SIG-M5 treated with dmso at 0.1 percent for 504 hours (cell line): ENCODE measurements at regions not wholly inside any gene's neighbourhood (a gene's known extent, or its start where the extent isn't known, plus 50 kb on each side); places are given as distances from the start of the nearest gene placed in this dataset.

Experiments used
- DNase-seq: peaks from one replicate; lab custom pipeline; 2025; ENCODE audit not compliant: unreplicated experiment; lab: John Stamatoyannopoulos, UW

- no peak for DNase-seq
Measured at GRCh38 chr16:6861135-6861814, 471.4 kb upstream of the RBFOX1 start.

- no peak for DNase-seq
Measured at GRCh38 chr16:6857575-6857974, 475.1 kb upstream of the RBFOX1 start.

- no peak for DNase-seq
Measured at GRCh38 chr16:6856578-6856977, 476.1 kb upstream of the RBFOX1 start.

- no peak for DNase-seq
Measured at GRCh38 chr16:6853565-6853964, 479.1 kb upstream of the RBFOX1 start.

- no peak for DNase-seq
Measured at GRCh38 chr16:6852643-6853225, 479.9 kb upstream of the RBFOX1 start.

- DNase-seq, result no peak
Measured at GRCh38 chr16:6846452-6846851, 486.2 kb upstream of the RBFOX1 start.

GRCh38 chr16:6841392-6841791 lies 491.3 kb upstream of the RBFOX1 start:
- DNase-seq, result no peak

- no peak for DNase-seq
Measured at GRCh38 chr16:6837722-6838121, 494.9 kb upstream of the RBFOX1 start.

GRCh38 chr16:6836766-6837165 lies 495.9 kb upstream of the RBFOX1 start:
- no peak for DNase-seq

- no peak for DNase-seq
Measured at GRCh38 chr16:6835941-6836340, 496.7 kb upstream of the RBFOX1 start.

- DNase-seq, result no peak
Measured at GRCh38 chr16:6835516-6835915, 497.1 kb upstream of the RBFOX1 start.

GRCh38 chr16:6828690-6829089 lies 504.0 kb upstream of the RBFOX1 start:
- DNase-seq, result no peak

- no peak for DNase-seq
Measured at GRCh38 chr16:6827931-6828330, 504.7 kb upstream of the RBFOX1 start.

- DNase-seq, result no peak
Measured at GRCh38 chr16:6827267-6827666, 505.4 kb upstream of the RBFOX1 start.

GRCh38 chr16:6822041-6822440 lies 510.6 kb upstream of the RBFOX1 start:
- no peak for DNase-seq

- no peak for DNase-seq
Measured at GRCh38 chr16:6804461-6804860, 528.2 kb upstream of the RBFOX1 start.

GRCh38 chr16:6803176-6803575 lies 529.5 kb upstream of the RBFOX1 start:
- no peak for DNase-seq

GRCh38 chr16:6797223-6797622 lies 535.4 kb upstream of the RBFOX1 start:
- DNase-seq, result no peak

GRCh38 chr16:6777624-6778023 lies 555.0 kb upstream of the RBFOX1 start:
- DNase-seq, result no peak

- no peak for DNase-seq
Measured at GRCh38 chr16:6775712-6776111, 556.9 kb upstream of the RBFOX1 start.

- no peak for DNase-seq
Measured at GRCh38 chr16:6771956-6772355, 560.7 kb upstream of the RBFOX1 start.

- no peak for DNase-seq
Measured at GRCh38 chr16:6753553-6753952, 579.1 kb upstream of the RBFOX1 start.

GRCh38 chr16:6751191-6751590 lies 581.5 kb upstream of the RBFOX1 start:
- DNase-seq, result no peak
